ENCODE measurements at regions not wholly inside any gene's neighbourhood (a gene's known extent, or its start where the extent isn't known, plus 50 kb on each side); places are given as distances from the start of the nearest gene placed in this dataset.

DNA sequence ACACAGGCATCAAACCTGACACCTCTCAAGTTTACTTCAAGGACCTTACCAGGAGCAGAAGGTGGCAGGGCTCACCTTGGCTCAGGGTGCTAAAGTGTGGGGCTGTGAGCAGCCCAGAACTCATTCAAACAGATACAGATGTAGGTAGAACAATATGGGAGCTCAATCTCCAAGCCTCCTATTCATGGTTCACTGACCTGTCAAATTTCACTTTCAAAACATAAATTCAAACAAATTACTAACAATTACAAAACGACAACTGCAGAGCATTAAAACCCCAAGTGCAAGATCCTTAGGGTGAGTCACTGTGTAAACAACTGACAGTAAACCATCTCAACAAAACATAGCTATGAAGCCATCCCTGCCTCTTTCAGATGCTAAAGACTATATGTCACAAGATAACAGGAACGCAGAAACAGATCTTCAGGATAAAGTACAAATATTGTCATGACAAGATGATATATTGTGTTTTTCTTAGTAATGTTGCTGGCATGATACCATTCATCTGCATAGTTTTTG lies 303.5 kb upstream of the ANO3 start:
- H3K4me1 Mint-ChIP-seq (ENCODE audit: low read depth), result no peaks in the 10 kb centered on the region
- H3K27me3 Mint-ChIP-seq, result no peaks in the 10 kb centered on the region
- no peak for DNase-seq
- intact Hi-C loops (cut with micrococcal nuclease), result no loop called here
- ChIA-PET POLR2A (no interaction called here), CTCF (no interaction called here)
- H3K9me3 Mint-ChIP-seq, result peaks cover 18% of the 10 kb centered on the region
- no peak overlapping the region for H3K27ac Mint-ChIP-seq
- H3K36me3 Mint-ChIP-seq, result no peaks in the 10 kb centered on the region
- H3K4me3 Mint-ChIP-seq, result no peak overlapping the region

DNA sequence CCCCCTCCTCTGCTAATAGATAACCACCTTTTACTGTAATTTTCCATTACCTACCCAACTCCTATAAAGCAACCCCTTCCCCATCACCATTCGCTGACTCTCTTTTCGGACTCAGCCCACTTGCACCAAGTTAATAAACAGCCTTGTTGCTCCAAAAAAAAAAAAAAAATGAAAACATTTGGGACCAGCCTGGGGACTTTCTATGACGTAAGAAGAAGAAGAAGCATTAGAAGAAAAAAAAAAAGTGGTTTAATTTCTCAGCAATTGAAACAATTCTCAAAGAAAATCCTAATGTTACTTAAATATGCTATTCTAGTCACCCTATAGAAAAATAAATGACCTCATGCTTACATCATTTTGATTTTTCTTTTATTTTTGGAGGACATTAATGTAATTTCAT lies 301.5 kb upstream of the ANO3 start:
- H3K36me3 Mint-ChIP-seq, result no peaks in the 10 kb centered on the region
- intact Hi-C loops (cut with micrococcal nuclease), result no loop called here
- CTCF ChIA-PET, result no interaction called here
- H3K9me3 Mint-ChIP-seq, result peaks cover 20% of the 10 kb centered on the region
- no peak overlapping the region for H3K4me3 Mint-ChIP-seq
- no peaks in the 10 kb centered on the region for H3K27me3 Mint-ChIP-seq
- no peak overlapping the region for H3K27ac Mint-ChIP-seq
- no peaks in the 10 kb centered on the region for H3K4me1 Mint-ChIP-seq (ENCODE audit: low read depth)
- DNase-seq, result no peak
- POLR2A ChIA-PET, result no interaction called here

DNA sequence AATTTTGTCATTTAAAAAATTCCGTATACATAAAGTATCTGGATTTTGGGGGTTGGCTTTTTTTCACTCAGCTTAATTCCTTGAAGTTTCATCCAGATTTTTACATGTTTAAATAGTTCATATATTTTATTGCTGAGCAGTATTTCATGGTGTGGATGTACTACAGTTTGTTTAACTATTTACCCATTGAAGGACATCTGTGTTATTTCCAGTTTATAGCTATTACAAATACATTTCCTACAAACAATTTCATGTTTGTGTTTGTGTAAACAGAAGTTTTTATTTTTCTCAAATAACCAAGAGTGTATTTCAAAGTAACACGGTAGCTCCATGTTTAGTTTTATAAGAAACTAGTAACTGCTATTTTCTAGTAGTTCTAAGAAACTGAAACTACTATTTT lies 299.7 kb upstream of the ANO3 start:
- no peaks in the 10 kb centered on the region for H3K4me1 Mint-ChIP-seq (ENCODE audit: low read depth)
- H3K27me3 Mint-ChIP-seq, result no peaks in the 10 kb centered on the region
- no peak overlapping the region for H3K4me3 Mint-ChIP-seq
- ChIA-PET POLR2A (no interaction called here), CTCF (no interaction called here)
- H3K36me3 Mint-ChIP-seq, result no peaks in the 10 kb centered on the region
- H3K9me3 Mint-ChIP-seq, result peaks cover 22% of the 10 kb centered on the region
- H3K27ac Mint-ChIP-seq, result no peak overlapping the region
- intact Hi-C loops (cut with micrococcal nuclease), result no loop called here
- no peak for DNase-seq

GRCh38 chr11:26035696-26036095 lies 296.2 kb upstream of the ANO3 start:
- intact Hi-C loops (cut with micrococcal nuclease), result no loop called here
- Mint-ChIP-seq H3K9me3 (peaks cover 13% of the 10 kb centered on the region), H3K27me3 (no peaks in the 10 kb centered on the region), H3K4me1 (ENCODE audit: low read depth) (no peaks in the 10 kb centered on the region), H3K4me3 (no peak overlapping the region), H3K36me3 (no peaks in the 10 kb centered on the region), H3K27ac (no peak overlapping the region)
- ChIA-PET CTCF (no interaction called here), POLR2A (no interaction called here)
- no peak for DNase-seq

GRCh38 chr11:26037716-26038115 lies 294.2 kb upstream of the ANO3 start:
- Mint-ChIP-seq H3K27me3 (no peaks in the 10 kb centered on the region), H3K4me1 (ENCODE audit: low read depth) (no peaks in the 10 kb centered on the region), H3K4me3 (no peak overlapping the region), H3K9me3 (peaks cover 13% of the 10 kb centered on the region), H3K27ac (no peak overlapping the region), H3K36me3 (no peaks in the 10 kb centered on the region)
- DNase-seq, result no peak
- ChIA-PET POLR2A (no interaction called here), CTCF (no interaction called here)
- intact Hi-C loops (cut with micrococcal nuclease), result no loop called here

DNA sequence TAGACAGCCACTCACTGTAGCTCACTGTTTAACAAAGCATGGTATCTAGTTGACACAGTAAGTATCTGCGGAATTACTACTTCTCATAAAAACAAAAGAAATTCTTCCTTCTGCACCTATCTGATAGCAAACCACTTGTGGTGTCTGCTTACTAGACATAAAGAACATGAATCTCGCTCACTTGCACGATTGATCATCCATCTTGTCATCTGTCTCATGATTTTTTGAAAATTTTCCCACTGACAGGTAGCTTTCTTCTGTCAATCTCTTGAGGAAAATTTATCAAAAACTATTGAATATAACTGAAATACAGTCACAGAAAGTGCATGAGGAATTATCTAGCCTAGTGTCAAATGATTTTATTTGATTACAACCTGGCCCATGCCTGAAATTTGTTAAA lies 291.6 kb upstream of the ANO3 start:
- peaks cover 5% of the 10 kb centered on the region for H3K9me3 Mint-ChIP-seq
- ChIA-PET CTCF (no interaction called here), POLR2A (no interaction called here)
- H3K36me3 Mint-ChIP-seq, result no peaks in the 10 kb centered on the region
- intact Hi-C loops (cut with micrococcal nuclease), result no loop called here
- no peak overlapping the region for H3K4me3 Mint-ChIP-seq
- H3K27ac Mint-ChIP-seq, result no peak overlapping the region
- no peaks in the 10 kb centered on the region for H3K27me3 Mint-ChIP-seq
- H3K4me1 Mint-ChIP-seq (ENCODE audit: low read depth), result no peaks in the 10 kb centered on the region
- no peak for DNase-seq

DNA sequence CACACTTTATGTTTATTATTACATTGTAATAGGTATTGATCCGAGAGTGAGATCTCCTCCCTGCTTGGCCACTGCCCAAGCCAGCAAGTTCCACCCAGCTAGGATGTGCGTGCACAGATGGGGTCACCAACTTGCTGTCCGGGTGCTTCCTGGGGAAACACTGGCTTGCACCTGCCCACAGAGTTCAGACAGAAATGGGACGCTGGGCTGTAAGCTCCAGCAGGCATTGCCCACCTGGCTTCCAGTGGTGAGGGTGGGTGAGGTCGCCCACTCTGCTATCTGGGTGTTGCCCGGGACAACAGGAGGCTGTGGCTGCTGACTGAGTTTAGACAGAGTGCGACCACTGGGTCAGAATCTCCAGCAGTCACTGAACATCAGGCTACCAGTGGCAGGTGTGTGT lies 289.8 kb upstream of the ANO3 start:
- CTCF ChIA-PET, result no interaction called here
- Mint-ChIP-seq H3K4me3 (no peak overlapping the region), H3K9me3 (peaks cover 2% of the 10 kb centered on the region), H3K36me3 (no peaks in the 10 kb centered on the region), H3K27me3 (no peaks in the 10 kb centered on the region), H3K4me1 (ENCODE audit: low read depth) (no peaks in the 10 kb centered on the region), H3K27ac (no peak overlapping the region)
- intact Hi-C loops (cut with micrococcal nuclease), result no loop called here
- POLR2A ChIA-PET, result no interaction called here
- no peak for DNase-seq

DNA sequence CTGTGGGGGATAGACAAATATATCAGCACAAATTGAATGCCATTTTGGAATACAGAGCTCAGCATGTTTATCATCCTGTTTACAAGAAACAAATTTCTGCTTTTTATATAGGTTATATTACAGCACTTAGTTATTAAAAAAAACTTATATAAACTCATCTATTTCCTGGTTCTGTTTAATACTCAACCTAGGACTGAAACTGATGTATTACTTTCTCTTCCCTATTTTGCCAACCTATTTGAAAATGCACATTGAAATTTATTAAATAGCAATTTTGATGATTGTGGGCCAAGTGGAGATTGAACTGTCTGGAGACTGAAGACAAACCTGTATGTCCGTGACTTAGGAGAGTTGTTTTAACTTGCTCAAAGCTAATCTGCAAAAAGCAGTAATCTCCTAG lies 288.3 kb upstream of the ANO3 start:
- intact Hi-C loops (cut with micrococcal nuclease), result no loop called here
- CTCF ChIA-PET, result no interaction called here
- POLR2A ChIA-PET, result no interaction called here
- no peaks in the 10 kb centered on the region for H3K4me1 Mint-ChIP-seq (ENCODE audit: low read depth)
- H3K36me3 Mint-ChIP-seq, result no peaks in the 10 kb centered on the region
- no peak overlapping the region for H3K4me3 Mint-ChIP-seq
- no peak for DNase-seq
- H3K27me3 Mint-ChIP-seq, result no peaks in the 10 kb centered on the region
- no peak overlapping the region for H3K27ac Mint-ChIP-seq
- peaks cover 7% of the 10 kb centered on the region for H3K9me3 Mint-ChIP-seq

GRCh38 chr11:26044389-26044788 lies 287.5 kb upstream of the ANO3 start:
- no peak overlapping the region for H3K27ac Mint-ChIP-seq
- H3K36me3 Mint-ChIP-seq, result no peaks in the 10 kb centered on the region
- POLR2A ChIA-PET, result no interaction called here

DNA sequence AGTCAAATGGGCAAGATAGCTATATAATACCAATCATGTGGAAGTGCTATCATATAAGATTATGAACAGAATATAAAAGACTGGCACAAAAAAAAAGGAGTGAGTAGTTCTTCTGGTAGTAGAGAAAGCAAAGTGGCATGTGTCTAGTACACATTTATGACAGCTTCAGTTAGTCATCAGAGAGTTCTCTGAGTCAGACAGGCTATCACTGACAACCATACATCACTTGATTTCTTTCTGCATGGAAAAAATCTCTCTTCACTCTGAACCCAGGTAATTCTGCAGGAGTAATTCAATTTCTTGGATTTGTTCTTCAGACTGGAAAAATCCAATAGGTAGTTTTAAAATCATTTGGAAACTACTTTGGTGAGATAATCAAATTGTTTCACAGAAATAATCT lies 286.8 kb upstream of the ANO3 start:
- H3K4me1 Mint-ChIP-seq (ENCODE audit: low read depth), result no peaks in the 10 kb centered on the region
- POLR2A ChIA-PET, result no interaction called here
- no peak overlapping the region for H3K4me3 Mint-ChIP-seq
- no peak overlapping the region for H3K27ac Mint-ChIP-seq
- DNase-seq, result no peak
- H3K9me3 Mint-ChIP-seq, result peaks cover 11% of the 10 kb centered on the region
- H3K27me3 Mint-ChIP-seq, result no peaks in the 10 kb centered on the region
- CTCF ChIA-PET, result no interaction called here
- intact Hi-C loops (cut with micrococcal nuclease), result no loop called here
- H3K36me3 Mint-ChIP-seq, result no peaks in the 10 kb centered on the region

More at GRCh38 chr11:26044389-26044788, 287.5 kb upstream of the ANO3 start:
- intact Hi-C loops (cut with micrococcal nuclease), result no loop called here
- peaks cover 10% of the 10 kb centered on the region for H3K9me3 Mint-ChIP-seq
- CTCF ChIA-PET, result no interaction called here
- H3K27me3 Mint-ChIP-seq, result no peaks in the 10 kb centered on the region
- no peak overlapping the region for H3K4me3 Mint-ChIP-seq
- H3K4me1 Mint-ChIP-seq (ENCODE audit: low read depth), result no peaks in the 10 kb centered on the region
- DNase-seq, result no peak

DNA sequence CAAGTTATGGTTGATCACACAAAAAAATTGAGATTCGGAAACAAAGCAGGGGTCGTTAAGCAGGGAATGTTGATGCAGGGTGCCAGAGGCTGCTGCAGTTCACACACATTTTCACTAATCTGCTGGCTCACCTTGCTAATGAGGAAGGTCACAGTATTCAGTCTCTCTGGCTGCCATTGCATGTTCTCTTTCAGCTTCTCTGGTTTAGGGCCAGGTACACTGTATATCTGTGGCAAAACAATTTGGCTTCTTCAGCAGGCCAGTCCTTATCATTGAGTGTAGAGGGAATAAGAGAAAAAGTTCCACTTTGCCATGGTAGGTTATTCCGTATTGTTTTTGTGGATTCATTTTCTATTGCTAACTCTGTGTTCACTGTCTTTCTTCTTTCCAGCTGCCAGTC lies 283.7 kb upstream of the ANO3 start:
- H3K4me1 Mint-ChIP-seq (ENCODE audit: low read depth), result no peaks in the 10 kb centered on the region
- ChIA-PET CTCF (no interaction called here), POLR2A (no interaction called here)

DNA sequence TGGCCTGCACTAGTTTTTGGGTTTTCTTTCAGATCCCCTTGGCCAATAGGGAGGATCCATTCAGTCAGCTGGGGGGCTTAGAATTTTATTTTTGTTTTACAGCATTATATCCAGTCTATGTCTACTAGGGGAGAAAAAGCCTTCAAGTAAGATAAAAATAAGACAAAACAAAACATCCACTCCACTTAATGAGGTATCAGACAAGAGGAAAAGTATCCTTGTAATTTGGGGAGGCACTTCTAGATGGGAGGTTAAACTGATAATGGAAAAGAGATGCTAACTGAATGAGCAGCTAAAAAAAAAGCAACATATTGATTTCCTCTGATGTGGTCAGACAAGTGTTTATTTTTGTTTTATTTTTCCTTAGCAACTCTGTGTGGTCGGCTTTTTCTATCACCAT lies 278.0 kb upstream of the ANO3 start:
- no peaks in the 10 kb centered on the region for H3K36me3 Mint-ChIP-seq
- no peaks in the 10 kb centered on the region for H3K27me3 Mint-ChIP-seq
- H3K27ac Mint-ChIP-seq, result no peak overlapping the region
- CTCF ChIA-PET, result no interaction called here
- no peak overlapping the region for H3K4me3 Mint-ChIP-seq
- H3K4me1 Mint-ChIP-seq (ENCODE audit: low read depth), result no peaks in the 10 kb centered on the region
- intact Hi-C loops (cut with micrococcal nuclease), result no loop called here
- POLR2A ChIA-PET, result no interaction called here
- peaks cover 4% of the 10 kb centered on the region for H3K9me3 Mint-ChIP-seq
- DNase-seq, result no peak

More for the DNA sequence above, 283.7 kb upstream of the ANO3 start:
- Mint-ChIP-seq H3K4me3 (no peak overlapping the region), H3K36me3 (no peaks in the 10 kb centered on the region), H3K27me3 (no peaks in the 10 kb centered on the region), H3K27ac (no peak overlapping the region), H3K9me3 (peaks cover 11% of the 10 kb centered on the region)
- no peak for DNase-seq
- intact Hi-C loops (cut with micrococcal nuclease), result no loop called here

DNA sequence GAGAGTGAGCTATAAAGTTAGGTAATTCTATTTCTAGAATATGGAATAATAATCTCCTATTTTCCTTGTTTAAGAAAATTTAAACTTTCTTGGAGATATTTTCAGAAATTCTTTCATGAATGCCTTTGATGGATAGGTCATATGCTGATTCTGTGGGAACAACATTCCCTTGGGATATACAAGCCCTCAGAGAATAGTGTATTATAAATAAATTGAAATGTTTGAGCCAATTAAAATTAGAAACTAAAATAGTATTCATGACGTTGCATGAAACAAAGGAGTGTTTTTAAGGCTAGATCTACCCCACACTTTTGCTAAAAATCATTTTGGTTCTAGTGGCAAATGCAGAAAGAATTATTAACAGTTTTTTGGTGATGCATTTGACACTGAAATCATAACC lies 269.3 kb upstream of the ANO3 start:
- no peak for DNase-seq
- Mint-ChIP-seq H3K4me1 (ENCODE audit: low read depth) (no peaks in the 10 kb centered on the region), H3K27me3 (no peaks in the 10 kb centered on the region), H3K36me3 (no peaks in the 10 kb centered on the region), H3K9me3 (peaks cover 8% of the 10 kb centered on the region), H3K4me3 (no peak overlapping the region), H3K27ac (no peak overlapping the region)
- intact Hi-C loops (cut with micrococcal nuclease), result no loop called here
- ChIA-PET POLR2A (no interaction called here), CTCF (no interaction called here)

- POLR2A ChIA-PET, result no interaction called here
- Mint-ChIP-seq H3K4me1 (ENCODE audit: low read depth) (no peaks in the 10 kb centered on the region), H3K27ac (no peak overlapping the region)
Measured at GRCh38 chr11:26063915-26064314, 268.0 kb upstream of the ANO3 start.

More at GRCh38 chr11:26063915-26064314, 268.0 kb upstream of the ANO3 start:
- CTCF ChIA-PET, result no interaction called here
- intact Hi-C loops (cut with micrococcal nuclease), result no loop called here
- DNase-seq, result no peak
- no peak overlapping the region for H3K4me3 Mint-ChIP-seq
- no peaks in the 10 kb centered on the region for H3K27me3 Mint-ChIP-seq
- peaks cover 8% of the 10 kb centered on the region for H3K9me3 Mint-ChIP-seq
- no peaks in the 10 kb centered on the region for H3K36me3 Mint-ChIP-seq

All from activated CD4-positive, alpha-beta memory T cell treated with anti-CD3 and anti-CD28 coated beads for 36 hours (primary cell).